Esophagus squamous epithelium (tissue), 5 donors: ENCODE measurements at regions not wholly inside any gene's neighbourhood (a gene's known extent, or its start where the extent isn't known, plus 50 kb on each side); places are given as distances from the start of the nearest gene placed in this dataset.

Experiments used
- DNase-seq: peaks from one replicate; lab custom pipeline; 2025; lab: John Stamatoyannopoulos, UW
- H3K27ac ChIP-seq, 4 donors: fragments of 200-600 bp; sonication (generic); one replicate each; pipeline ENCODE4 v1.5.1; 2016 to 2019; ENCODE audit warnings: mild to moderate bottlenecking in 1 of 4
- H3K27me3 ChIP-seq, 4 donors: fragments of 200-600 bp; sonication (generic); 1 replicate in 3 of 4; 2 replicates in 1 of 4; pipeline versions ENCODE4 v1.5.1 to v1.6.0; 2017 to 2021; ENCODE audit warnings: antibody characterized with exemption in 1 of 4
- H3K36me3 ChIP-seq, 3 donors: fragments of 200-600 bp; sonication (generic); one replicate each; pipeline ENCODE4 v1.5.1; 2016 to 2019
- H3K4me1 ChIP-seq, 3 donors: fragments of 200-600 bp; sonication (generic); one replicate each; pipeline ENCODE4 v1.5.1; 2017 to 2019
- H3K4me3 ChIP-seq, 4 donors: fragments of 200-600 bp; sonication (generic); 1 replicate in 3 of 4; 2 replicates in 1 of 4; pipeline ENCODE4 v1.5.1; 2016 to 2019; ENCODE audit warnings: mild to moderate bottlenecking in 2 of 4, moderate library complexity in 1 of 4
- H3K9me3 ChIP-seq, 3 donors: fragments of 200-600 bp; sonication (generic); one replicate each; pipeline ENCODE4 v1.5.1; 2016 to 2019
- CTCF ChIP-seq, 6 experiments: fragments of 450-650 bp in 4 of 6; fragments of 200-600 bp in 2 of 6; sonication (generic) in 2 of 6; IDR thresholded peaks; one replicate each; pipeline ENCODE4 v1.5.1; 2016 to 2019; ENCODE audit warnings: antibody characterized with exemption in 6 of 6, mild to moderate bottlenecking in 4 of 6, moderate library complexity in 4 of 6
- POLR2A ChIP-seq, 4 donors: fragments of 450-650 bp; IDR thresholded peaks; one replicate each; pipeline ENCODE4 v1.6.1; 2017; ENCODE audit warnings: antibody characterized with exemption in 4 of 4, mild to moderate bottlenecking in 4 of 4, moderate library complexity in 3 of 4
- WGBS, 2 donors: methylation state at CpG; one replicate each; pipeline ENCODE4 v1.1.5; 2018; 5-methylcytosine and 5-hydroxymethylcytosine counted together
- intact Hi-C: fragments of 100-400 bp; cut with DNase I; formaldehyde crosslinking; loops from one replicate; pipeline ENCODE4 v1.15.0; 2022
- donor health status: DM: yes; HTN: yes; CAD: no.

GRCh38 chr2:176637486-176638166 is 368.4 kb downstream of the MTX2 start:
- WGBS, 2 donors, result 2 to 11% methylated on average over 4 to 10 of the region's 74 CpGs
- no peaks in the 10 kb centered on the region for H3K9me3 ChIP-seq
- no peak for DNase-seq
- H3K4me1 ChIP-seq, result peaks cover 3 to 9% (median 7%) of the 10 kb centered on the region in 3 donors
- intact Hi-C loops, result loop anchor here (5.0 kb wide), 2 partner anchors 495 to 510 kb away; partner anchors contain the start of gene HOXD8
- peaks cover 11 to 97% (median 15%) of the 10 kb centered on the region in 4 donors for H3K27me3 ChIP-seq
- H3K4me3 ChIP-seq, result peak overlapping the region; percentile 45 to 71 (median 57)
- H3K27ac ChIP-seq, result peak overlapping the region; percentile 38 to 81 (median 73)
- TF ChIP-seq POLR2A (IDR thresholded peaks at IDR 0.05), result no peak
- TF ChIP-seq CTCF (IDR thresholded peaks at IDR 0.05), result no peak
- H3K36me3 ChIP-seq, result no peaks in the 10 kb centered on the region

GRCh38 chr2:176638167-176639015 is 369.1 kb downstream of the MTX2 start:
- H3K27ac ChIP-seq, result peak overlapping the region in 2 of 4 donors; percentile 70 to 81
- intact Hi-C loops, result loop anchor here (5.0 kb wide), 2 partner anchors 496 to 511 kb away; partner anchors contain the start of gene HOXD8
- peaks cover 11 to 95% (median 15%) of the 10 kb centered on the region in 4 donors for H3K27me3 ChIP-seq
- no peaks in the 10 kb centered on the region for H3K36me3 ChIP-seq
- TF ChIP-seq POLR2A (IDR thresholded peaks at IDR 0.05) (no peak), CTCF (IDR thresholded peaks at IDR 0.05) (peak; percentile 34 to 84 (median 74))
- 7 to 15% methylated on average over 29 to 39 of the region's 39 CpGs for WGBS, 2 donors
- no peaks in the 10 kb centered on the region for H3K9me3 ChIP-seq
- peak overlapping the region; percentile 45 to 71 (median 57) for H3K4me3 ChIP-seq
- no peak for DNase-seq
- peaks cover 3 to 9% (median 7%) of the 10 kb centered on the region in 3 donors for H3K4me1 ChIP-seq

GRCh38 chr2:176639016-176639343 is 369.7 kb downstream of the MTX2 start:
- intact Hi-C loops, result loop anchor here (5.0 kb wide), 2 partner anchors 497 to 512 kb away; partner anchors contain the start of gene HOXD8
- Histone ChIP-seq H3K36me3 (no peaks in the 10 kb centered on the region), H3K4me1 (peaks cover 3 to 9% (median 7%) of the 10 kb centered on the region in 3 donors), H3K27ac (no peak overlapping the region), H3K9me3 (no peaks in the 10 kb centered on the region), H3K27me3 (peaks cover 11 to 95% (median 15%) of the 10 kb centered on the region in 4 donors), H3K4me3 (no peak overlapping the region)
- WGBS, 2 donors, result 61 to 63% methylated on average over 7 of the region's 7 CpGs
- DNase-seq, result no peak
- no peak for TF ChIP-seq CTCF (IDR thresholded peaks at IDR 0.05)
- no peak for TF ChIP-seq POLR2A (IDR thresholded peaks at IDR 0.05)

- no peak overlapping the region for H3K27ac ChIP-seq
- H3K9me3 ChIP-seq, result no peaks in the 10 kb centered on the region
- TF ChIP-seq CTCF (IDR thresholded peaks at IDR 0.05), result no peak
- no peak for TF ChIP-seq POLR2A (IDR thresholded peaks at IDR 0.05)
- no peak overlapping the region for H3K4me3 ChIP-seq
- H3K36me3 ChIP-seq, result no peaks in the 10 kb centered on the region
- H3K4me1 ChIP-seq, result peaks cover 3 to 9% (median 7%) of the 10 kb centered on the region in 3 donors
- H3K27me3 ChIP-seq, result peaks cover 11 to 95% (median 15%) of the 10 kb centered on the region in 4 donors
- no peak for DNase-seq
- intact Hi-C loops, result loop anchor here (5.0 kb wide), 2 partner anchors 497 to 512 kb away; partner anchors contain the start of gene HOXD8
- 39 to 47% methylated on average over 5 of the region's 5 CpGs for WGBS, 2 donors
These were observed 370.4 kb downstream of the MTX2 start for GRCh38 chr2:176639671-176640070.
